ENCODE measurements at regions not wholly inside any gene's neighbourhood (a gene's known extent, or its start where the extent isn't known, plus 50 kb on each side); places are given as distances from the start of the nearest gene placed in this dataset.

GRCh38 chr2:138334323-138334722 lies 167.2 kb upstream of the SPOPL start:
- TF ChIP-seq EZH2 (IDR thresholded peaks at IDR 0.05) = no peak
- no peak for TF ChIP-seq POLR2AphosphoS5 (IDR thresholded peaks at IDR 0.05; ENCODE audit: borderline replicate concordance, low read depth, low read length)

All from SK-N-MC (cell line).